Fibroblast of peridontal ligament (primary cell): ENCODE measurements at regions not wholly inside any gene's neighbourhood (a gene's known extent, or its start where the extent isn't known, plus 50 kb on each side); places are given as distances from the start of the nearest gene placed in this dataset.
"Not testable (repeated sequence)": the region's sequence is repeated elsewhere in the genome, so short reads cannot be mapped to it uniquely, and the experiment has no call there.

Experiments used
- DNase-seq: peaks from one replicate; pipeline ENCODE4 v3.0.0-alpha.2; 2010; ENCODE audit errors: extremely low read depth

DNA sequence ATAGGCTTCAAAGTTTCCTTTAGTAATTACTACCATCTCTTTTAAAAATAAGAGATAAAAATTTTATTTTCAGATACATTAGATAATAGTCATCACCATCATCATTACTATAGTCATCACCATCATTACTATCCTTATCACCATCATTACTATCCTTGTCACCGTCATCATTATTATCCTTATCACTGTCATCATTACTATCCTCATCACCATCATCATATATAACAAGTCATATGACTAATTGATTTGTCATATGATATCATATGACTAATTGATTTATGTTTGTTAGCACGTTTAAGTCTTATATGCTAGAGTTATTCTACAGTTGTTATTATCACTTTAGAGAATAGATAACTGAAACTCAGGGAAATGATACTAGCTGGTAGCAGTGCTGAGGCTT is 382.1 kb upstream of the CDH18 start:
- DNase-seq = no peak

DNA sequence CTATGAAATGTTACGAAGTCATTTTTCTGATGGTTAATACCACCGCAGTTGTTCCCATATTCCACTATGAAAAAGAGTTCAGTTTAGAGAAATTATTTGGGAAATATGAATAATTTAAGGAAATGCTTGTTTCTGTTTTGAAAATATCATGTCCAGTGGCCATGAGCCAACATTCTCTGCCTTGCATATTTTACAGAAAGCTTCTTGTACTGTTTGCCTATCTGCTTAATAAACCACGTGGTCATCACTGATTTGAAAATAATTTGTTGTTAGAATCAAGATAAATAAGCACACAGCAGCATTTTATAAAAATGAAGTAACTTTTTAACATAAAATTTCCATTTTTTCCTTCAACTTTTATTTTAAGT is 381.5 kb upstream of the CDH18 start:
- DNase-seq = no peak

DNA sequence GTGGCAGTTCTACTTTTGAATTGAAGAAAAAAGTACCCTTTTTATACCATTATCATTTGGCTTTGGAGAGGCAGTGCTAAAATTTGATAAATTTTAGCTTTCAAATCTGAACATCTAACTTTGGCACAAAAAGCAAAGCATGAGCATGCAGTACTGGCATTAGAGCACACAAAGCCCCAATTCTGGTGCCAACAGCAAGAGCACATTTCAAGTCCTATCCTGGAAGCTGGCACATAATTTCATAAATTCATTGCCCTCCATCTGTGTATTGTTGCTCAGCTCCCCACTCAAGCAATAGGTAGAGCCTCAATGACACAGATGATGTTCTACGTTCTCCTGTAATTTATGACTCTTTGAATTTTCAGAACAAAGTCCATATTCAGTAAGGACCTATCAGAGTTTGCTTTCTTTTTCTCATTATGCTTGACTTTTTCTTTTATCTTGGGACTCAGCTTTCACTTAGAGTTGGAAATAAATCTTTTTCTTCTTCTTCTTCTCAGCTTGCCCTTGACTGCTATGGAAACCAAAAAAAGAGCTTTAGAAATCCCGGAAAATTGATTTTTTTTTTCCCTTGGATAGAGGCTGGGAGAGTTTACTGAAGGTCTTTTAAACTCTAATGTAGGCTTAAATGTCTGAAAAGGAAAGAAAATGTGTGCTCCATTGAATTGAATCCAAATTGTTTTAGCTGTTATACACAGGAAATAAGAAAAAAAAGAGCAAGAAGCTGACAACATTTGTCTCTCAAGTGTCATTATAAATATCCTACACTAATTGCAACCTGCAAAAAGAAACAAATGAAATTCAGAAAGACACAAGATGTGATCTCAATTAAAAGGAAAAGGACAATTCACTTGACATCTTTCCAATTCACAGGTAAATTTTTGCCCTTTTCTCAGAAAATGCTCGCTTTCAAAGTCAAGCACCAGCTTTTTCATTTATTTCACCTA is 380.8 kb upstream of the CDH18 start:
- DNase-seq = no peak

DNA sequence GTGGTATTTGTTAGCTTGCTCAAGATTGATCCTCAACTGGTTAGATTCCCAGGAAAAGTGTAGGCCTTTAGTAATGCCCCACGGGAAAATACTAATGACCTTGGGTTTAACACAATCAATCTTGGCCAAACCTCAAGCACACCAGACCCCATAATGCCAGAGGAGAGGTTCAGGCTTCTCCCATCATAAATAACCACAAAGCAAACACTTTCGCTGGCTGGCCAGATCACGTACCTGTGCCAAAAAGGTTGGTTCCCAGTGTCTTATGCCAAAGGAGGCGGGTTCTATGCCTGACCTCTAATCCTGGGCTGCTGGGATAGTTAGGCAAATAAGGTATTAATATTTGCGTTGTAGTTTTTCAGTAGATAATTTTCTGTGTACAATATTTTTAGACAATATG is 379.2 kb upstream of the CDH18 start:
- DNase-seq = no peak

DNA sequence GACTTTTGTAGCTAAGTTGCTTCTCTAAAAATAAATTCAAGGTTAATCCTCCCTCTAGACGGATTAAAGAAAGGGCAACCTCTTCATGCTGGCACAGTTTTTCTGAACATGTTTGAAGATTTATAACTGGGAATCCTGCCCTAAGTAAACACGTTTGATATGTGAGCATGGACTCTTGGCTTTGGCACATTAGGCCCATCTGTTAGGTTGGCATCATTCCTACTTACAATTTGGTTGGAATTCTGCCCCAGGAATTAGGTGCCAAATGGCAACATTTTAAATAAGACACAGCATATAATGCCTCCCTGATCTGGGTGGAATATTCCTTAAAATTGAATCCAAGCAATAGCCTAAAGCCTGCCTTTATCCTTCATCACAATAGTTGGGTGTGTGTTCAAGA is 372.3 kb upstream of the CDH18 start:
- DNase-seq = no peak

DNA sequence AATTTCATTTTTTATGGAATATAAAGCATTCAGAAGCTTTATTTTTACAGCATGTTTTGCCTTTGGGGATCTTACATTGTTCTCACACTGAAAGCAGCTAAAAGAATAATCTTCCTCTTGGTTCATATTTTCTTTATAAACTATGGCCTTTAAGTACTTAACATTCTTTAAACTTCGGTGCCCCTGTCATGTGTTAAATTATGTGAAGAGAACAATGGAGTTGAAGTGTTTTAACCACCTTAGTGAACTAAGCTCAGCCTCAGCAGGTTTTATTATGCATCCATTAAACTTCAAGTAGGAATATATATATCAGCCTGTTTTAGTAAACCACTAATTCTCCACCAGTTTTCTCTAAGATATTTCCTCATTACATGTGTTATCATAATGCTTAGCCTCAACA is 371.4 kb upstream of the CDH18 start:
- no peak for DNase-seq

DNA sequence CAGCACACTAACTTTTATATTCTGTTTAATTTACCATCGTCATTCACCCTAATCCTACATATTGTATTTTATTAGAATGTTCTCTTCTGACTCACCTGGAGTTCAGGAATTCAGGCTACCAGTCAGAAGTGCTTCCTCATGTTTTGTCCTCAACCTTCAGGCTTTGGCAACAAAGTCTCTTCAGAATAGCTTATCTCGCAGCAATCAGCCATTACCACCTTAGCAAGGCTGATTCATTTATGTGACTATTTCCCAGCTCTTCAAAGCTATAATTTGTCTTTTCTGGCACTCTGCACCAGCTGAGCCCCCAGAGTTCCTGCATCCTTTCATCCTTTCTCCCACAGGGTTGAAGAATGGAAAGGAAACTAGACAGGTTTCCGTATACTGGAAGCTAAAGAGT is 365.5 kb upstream of the CDH18 start:
- DNase-seq = no peak

DNA sequence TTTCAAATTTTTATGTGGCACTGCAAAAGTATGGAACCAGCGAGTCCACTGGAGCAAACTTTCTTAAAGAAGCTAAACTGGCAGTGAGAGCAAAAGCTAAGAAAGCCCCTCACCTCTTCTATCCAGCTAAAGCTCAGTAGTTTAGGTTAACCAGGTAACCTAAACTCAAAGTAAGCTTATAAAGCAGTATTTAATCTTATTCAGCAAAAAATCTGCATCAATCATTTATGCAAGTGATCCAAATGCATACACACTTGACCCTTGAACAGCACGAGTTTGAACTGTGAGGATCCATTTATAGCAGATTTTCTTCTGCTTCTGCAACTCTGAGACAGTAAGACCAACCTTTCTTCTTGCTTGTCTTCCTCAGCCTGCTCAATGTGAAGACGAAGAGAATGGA is 363.8 kb upstream of the CDH18 start:
- no peak for DNase-seq

DNA sequence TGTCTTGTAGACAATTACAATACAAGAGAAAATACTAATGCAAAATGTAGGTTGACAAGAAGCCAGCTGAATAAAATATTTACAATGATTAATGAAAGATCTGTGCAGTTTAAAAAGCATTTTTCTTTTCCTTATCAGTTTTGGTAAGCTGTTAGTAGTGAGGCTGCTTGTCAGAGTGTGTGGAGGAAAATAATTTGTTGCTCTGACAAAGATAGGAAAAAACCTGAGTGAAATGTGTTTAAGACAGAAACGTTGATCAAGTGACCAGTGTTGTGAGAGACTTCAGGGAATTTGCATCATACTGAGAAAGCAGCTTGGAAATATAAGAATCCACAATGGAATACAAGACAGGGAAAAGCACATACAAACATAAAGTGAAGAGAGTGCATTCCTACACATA is 360.3 kb upstream of the CDH18 start:
- DNase-seq = no peak

DNA sequence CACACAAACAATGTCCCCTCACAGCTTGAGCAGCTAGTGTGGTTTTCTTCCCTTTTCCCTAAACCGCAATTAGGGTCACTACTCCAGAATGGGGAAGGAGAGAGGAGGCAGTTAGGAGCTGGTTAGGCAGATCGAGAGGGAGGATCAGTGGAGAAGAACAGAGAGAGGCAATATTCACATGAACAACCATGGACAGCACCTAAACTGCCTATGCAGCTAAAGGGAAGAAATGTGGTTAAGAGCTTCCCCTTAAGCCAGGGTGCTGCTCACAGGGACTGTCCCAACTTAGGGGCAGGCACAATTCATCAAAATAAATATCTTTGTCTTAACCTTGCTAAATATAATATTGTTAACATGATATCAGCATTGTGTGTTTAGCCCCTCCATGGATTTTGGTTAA is 359.3 kb upstream of the CDH18 start:
- DNase-seq = no peak

DNA sequence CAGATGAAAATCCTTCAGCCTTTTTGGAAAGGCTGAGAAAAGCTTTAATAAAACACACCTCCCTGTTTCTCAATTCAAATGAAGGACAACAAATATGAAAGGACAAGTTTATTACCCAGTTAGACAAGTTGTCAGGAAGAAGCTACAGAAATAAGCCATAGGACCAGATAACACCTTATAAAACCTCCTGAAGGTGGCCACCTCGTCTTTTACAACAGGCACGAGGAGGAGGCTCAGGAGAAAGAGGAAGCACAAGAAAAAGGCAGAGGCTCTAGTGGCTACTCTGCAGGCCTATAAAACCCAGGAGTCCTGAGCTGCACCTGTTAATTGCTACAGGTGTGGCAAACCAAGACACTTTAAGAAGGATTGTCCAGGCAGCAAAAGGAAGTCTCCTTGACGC is 352.1 kb upstream of the CDH18 start:
- no peak for DNase-seq

DNA sequence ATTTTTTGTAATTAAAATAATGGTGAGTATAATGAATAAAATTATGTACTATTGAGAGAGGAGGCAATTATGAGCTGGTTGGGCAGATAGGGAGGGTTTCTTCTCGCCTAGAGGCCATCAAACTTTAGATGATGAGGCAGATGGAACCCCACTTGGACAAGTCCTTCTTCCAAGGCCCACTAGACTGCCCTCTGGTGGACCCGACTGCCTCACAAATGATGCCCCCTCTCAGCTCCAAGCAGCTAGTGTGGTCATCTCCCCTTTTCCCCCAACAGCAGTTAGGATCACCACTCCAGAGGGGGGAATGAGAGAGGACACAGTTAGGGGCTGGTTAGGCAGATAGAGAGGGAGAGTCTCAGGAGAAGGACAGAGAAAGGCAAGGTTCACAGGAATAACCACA is 348.0 kb upstream of the CDH18 start:
- DNase-seq = no peak

DNA sequence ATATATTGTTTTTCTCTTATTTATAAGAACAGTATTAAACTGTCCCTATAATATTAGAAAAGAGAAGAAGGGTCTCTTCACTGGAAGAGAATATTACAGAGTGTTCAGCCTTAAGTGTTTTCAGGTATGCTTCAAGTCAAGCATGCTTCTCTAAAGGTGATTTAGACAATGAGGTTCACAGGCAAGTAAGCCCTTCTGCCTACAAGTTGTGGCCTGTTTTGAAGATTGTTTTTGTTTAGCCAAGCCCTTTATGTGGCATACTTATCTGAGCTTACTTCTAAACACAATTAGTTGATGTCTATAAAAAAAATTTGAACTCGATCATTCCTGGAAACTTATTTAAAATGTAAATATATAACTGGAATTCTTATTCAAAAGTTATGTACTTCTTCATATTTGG is 343.8 kb upstream of the CDH18 start:
- no peak for DNase-seq

DNA sequence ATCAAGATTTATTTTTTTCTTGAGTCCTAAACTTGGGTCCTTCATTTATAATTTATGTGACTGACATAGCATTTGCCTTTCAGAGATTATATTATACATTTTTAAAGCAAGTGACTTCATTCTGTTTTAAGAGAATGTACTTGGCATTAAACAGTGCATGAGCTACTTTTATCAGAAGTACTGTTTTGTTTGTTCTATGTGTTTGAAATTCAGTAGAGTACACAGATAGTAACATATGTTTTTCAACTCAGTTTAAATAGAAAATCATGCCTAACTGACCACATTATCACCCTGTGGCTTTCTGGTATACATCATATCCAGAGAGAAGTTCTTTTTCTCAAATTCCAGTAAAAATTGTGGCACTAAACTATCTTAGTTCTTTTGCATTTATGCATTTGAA is 335.3 kb upstream of the CDH18 start:
- no peak for DNase-seq

DNA sequence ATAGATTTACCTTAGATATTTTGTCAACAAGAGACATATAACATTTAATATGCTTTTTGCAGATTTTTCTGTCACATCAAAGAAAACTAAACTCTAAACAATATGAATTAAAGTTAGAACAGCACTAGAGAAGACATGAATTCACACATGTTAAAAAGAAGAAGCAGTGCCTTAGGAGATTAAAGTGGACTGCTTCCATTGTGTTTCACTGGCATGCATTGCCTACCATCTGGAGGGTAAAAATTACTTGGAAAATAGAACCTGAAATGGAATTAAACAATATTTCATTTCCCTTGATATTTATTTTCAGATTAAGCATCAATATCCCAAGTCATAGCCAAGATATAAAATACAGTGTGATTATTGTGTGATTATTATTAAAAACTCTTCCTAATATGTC is 319.4 kb upstream of the CDH18 start:
- no peak for DNase-seq

DNA sequence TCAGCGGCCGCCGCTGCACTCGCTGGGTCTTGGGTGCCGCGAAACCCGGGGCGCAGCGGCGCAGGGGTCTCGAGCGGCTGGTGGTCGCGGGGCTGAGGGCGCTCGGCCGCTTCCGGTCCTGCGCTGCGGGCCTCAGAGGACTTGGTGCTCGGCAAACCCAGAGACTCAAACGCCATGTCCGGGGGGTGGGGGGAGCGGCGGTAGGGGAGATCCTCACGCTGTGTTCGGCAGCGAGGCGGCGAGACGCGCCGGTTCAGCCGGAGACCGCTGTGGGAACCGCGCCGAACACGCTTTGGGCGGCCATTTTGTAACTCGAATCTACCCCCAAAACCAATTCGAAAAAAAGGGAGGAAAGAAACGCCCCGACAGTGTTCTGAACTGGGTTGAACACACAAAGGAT is 317.5 kb upstream of the CDH18 start:
- DNase-seq = no peak

DNA sequence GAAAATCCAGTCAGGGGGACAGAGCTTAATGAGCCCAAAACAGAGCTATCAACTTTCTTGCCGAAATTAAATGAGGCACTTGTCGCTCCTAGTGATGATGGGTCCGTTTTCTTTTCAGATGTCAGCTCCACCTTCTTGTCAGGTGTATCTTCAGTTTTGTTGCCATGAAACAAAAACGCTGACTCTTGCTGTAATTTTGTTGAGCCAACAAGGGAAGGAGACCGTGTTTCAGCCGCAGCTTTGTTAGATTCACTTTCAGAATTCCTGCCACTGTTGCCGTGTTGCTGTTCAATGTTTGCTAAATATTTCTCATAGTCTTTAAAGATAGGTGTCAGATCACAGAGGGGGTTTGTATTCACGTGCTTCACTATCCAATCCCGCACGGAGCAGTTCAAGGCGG is 316.6 kb upstream of the CDH18 start:
- not testable (repeated sequence) for DNase-seq

DNA sequence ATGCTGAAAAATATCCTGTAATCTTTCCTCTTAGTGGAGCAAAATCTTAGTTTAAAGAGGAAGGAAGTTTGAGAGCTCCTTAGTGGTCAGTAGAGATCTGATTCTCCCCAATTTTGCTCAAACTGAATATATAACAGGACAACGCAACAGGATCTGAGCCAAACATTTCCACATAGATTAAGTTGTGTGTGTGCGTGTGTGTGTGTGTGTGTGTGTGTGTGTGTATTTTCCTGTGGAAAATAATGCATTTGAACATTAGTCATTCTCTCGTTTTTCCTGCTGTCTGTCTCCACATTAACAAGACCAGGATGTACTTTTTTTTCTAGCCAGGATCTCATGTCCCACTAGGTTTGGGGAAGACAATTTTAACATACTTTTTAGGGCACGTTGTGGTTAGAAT is 312.1 kb upstream of the CDH18 start:
- DNase-seq = no peak

DNA sequence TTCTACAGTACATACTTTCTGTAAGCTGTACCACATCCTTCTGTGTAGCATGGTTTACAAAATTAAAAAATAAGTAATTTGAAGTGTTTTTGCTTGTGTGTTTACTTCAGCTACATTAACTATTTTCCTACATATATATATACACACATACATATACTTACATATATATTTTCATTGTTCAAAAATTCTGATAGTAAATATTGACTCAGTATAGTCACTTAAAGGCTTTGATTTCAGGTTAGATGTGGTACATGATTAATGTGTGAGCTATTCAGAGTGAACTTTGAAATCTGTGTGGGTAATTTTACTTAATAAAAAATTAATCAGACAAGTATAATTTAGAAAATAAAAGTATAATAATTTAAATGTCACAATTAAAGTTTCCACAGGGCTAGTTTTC is 306.7 kb upstream of the CDH18 start:
- no peak for DNase-seq

DNA sequence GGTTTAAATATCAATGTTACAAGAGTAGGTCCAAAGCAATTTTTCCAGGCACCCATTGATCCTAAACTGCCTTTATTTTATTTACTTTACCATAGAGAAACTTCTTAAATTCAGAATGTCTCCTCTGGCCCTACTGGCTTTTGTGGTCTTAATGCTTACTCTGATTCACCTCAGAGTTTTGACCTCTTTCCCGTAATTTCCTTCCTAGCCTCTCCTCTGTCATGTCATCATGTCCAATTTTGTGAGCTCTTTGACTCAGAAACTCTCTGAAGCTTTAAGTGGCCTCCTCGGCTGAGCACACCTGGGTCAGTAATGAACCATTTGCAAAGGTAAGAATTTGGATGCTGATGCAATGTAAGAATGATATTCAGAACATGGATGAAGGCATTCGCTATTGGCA is 303.8 kb upstream of the CDH18 start:
- no peak for DNase-seq

DNA sequence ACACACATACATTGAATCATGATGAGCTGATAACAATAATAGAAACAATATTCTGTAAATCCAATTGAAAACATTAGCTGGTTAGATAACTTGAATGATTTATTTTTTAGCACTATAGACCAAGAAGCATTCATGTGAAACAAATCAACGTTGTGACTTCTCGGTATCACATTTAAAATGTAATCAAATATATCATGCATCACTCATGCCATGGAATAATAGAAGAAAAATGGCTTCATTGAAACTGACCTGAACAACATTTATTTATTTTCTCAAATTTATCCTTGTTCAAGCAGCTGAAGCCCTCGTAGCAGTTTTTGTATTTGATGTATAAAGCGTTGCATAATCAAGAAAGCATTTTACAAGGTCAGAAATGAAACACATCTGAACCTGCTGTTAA is 299.6 kb upstream of the CDH18 start:
- no peak for DNase-seq

DNA sequence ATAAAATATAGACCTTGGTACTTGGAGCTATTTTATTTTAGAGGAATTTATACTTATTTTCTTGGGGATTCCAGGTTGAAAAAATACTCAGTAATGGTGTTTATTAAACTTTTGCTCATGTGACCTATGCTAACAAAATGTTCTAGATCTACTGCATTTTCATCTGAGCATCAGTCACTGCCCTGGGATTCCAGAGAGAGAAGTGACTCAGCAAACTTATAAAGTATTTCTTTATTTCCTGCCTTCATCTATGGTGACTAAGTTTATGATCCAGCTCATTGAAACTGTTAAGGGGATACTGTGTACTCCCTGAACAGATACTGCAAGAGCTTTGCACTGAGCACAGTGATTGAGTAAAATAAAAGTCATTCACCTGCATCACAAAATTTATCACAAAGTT is 298.5 kb upstream of the CDH18 start:
- DNase-seq = peak; percentile 26

DNA sequence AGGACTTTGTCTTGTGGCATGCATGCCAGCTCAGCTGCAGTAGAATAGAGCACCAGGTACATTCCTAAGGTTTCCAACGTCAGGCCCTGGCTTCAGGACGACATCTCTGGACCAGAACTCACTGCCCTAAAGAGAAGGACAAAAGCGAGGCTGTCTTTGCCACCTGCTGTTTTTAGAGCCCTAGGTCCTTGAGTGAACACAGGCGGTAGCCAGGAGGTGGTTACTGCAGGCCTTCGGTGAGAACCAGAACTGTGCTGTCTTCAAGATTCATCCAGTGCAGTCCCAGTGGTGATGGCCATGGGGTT is 288.9 kb upstream of the CDH18 start:
- no peak for DNase-seq
